ENCODE measurements at regions not wholly inside any gene's neighbourhood (a gene's known extent, or its start where the extent isn't known, plus 50 kb on each side); places are given as distances from the start of the nearest gene placed in this dataset.

DNA sequence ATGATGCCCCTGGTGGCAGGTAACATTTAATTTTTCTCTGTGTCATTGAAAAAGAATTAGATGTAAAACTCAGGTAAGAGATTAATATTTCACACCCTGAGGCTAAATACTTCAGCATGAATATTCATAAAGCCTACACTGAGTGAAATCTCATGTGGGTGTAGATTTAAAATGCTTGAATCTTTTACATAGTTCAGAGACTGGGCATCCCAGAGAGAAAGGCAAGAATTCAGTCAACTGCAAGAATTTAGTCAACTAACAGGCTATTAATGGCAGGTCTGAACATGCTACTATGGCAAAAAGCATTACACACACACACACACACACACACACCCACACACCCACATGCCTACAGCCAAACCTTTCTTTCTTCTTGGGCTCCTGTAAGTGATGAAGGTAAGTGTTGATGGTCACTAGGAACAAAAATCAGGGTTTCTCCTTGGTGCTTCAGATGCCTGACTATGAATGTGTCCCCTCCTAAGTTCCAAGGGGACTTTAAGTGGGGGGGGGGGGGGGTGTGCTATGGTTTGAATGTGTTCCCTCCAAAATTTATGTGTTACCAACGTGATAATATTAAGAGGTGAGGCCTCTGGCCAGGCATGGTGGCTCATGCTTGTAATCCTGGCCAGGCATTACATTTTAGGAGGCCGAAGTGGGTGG, 63.7 kb upstream of the PSMD7 start:
- no peak for DNase-seq (ENCODE audit: low spot score)
- in situ Hi-C loops (cut with MboI; ENCODE audit: low pct_unique_long_range_greater_than_20kb, low sequenced_read_pairs, unreplicated experiment), result no loop called here
- TF ChIP-seq, protein P1, sequence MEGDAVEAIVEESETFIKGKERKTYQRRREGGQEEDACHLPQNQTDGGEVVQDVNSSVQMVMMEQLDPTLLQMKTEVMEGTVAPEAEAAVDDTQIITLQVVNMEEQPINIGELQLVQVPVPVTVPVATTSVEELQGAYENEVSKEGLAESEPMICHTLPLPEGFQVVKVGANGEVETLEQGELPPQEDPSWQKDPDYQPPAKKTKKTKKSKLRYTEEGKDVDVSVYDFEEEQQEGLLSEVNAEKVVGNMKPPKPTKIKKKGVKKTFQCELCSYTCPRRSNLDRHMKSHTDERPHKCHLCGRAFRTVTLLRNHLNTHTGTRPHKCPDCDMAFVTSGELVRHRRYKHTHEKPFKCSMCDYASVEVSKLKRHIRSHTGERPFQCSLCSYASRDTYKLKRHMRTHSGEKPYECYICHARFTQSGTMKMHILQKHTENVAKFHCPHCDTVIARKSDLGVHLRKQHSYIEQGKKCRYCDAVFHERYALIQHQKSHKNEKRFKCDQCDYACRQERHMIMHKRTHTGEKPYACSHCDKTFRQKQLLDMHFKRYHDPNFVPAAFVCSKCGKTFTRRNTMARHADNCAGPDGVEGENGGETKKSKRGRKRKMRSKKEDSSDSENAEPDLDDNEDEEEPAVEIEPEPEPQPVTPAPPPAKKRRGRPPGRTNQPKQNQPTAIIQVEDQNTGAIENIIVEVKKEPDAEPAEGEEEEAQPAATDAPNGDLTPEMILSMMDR (IDR thresholded peaks at IDR 0.05; ENCODE audit: extremely low read depth, insufficient read depth, missing control alignments), result no peak

DNA sequence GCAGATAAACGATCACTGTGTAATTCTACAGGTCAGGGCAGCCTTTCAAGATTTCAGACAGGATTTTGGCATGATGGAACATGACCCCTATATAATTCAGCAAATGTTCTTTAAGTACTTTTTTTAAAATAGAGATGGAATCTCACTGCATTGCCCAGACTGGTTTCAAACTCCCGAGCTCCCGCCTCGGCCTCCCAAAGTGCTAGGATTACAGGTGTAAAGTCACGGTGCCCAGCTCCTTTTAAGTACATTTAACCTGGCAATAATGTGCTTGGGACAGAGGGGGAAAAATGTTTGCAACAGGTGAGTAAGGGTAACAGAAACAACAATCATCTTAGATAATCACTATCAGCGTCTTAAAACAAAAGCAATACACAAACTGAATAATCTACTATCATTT, 66.5 kb upstream of the PSMD7 start:
- no peak for DNase-seq (ENCODE audit: low spot score)
- in situ Hi-C loops (cut with MboI; ENCODE audit: low pct_unique_long_range_greater_than_20kb, low sequenced_read_pairs, unreplicated experiment), result no loop called here
- TF ChIP-seq, protein P1 (IDR thresholded peaks at IDR 0.05; ENCODE audit: extremely low read depth, insufficient read depth, missing control alignments), result no peak

DNA sequence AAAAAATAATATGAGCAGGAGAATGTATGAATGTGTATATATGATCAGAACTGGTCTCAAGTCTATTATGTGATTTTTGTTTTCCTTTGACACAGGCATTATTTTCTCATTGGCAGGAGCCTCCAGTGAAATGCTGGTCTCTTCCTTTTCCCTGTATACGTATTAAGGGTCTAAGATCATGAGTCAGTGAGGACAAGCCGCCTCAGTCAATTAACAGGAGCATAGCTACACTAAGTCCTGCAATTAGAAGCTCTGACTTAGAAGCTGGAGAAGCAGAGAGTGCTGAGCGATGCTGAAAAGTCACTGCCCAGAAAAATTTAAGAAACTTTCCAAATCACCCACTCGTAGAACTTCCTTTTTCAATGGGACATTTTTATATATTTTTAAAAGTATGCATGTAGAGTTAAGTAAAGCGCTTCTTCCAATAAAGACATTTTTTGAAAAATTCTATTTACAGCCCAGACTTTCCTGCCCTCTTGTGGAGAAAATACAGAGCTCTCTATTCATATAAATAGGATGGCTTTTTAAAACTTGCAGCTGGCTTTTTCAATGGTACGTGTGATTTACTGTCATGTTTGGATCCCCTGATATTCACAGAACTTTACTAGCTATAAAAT, 70.2 kb upstream of the PSMD7 start:
- DNase-seq (ENCODE audit: low spot score), result no peak
- TF ChIP-seq, protein P1 (IDR thresholded peaks at IDR 0.05; ENCODE audit: extremely low read depth, insufficient read depth, missing control alignments), result peak; percentile 33
- in situ Hi-C loops (cut with MboI; ENCODE audit: low pct_unique_long_range_greater_than_20kb, low sequenced_read_pairs, unreplicated experiment), result no loop called here

DNA sequence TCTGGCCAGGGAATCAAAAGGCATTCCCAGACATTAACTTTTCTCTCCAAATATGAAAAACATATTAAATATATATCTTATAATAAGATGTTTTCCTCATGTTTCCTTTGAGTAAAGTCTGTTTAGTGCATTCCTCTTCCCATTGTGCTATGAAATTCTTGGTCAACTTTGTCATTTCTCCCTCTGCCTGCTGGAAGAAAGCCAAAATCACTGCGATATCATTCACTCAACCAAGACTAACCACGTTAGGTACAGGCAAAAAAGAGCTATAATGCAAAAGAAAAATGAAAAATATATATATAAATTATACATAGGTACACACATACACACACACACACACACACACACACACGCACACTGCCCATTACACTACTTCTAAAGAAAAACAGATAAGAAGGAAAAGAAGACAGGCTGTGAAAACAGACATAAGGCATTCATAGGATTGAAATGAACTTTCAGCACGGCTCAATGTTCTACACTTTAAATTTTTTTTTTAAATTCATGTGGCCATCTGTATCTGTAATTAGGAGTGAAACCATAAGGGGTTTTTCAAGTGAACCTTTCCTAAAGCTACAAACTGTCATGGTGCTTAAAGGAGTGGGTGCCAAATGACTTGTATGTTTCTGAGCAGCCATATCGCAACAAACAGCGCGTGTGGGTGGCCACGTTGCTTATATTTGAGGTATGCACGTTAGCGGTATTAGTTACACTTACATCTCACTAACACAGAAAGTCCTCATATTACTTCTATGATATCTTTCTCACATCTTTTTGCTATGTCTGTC, 71.6 kb upstream of the PSMD7 start:
- no peak for DNase-seq (ENCODE audit: low spot score)
- TF ChIP-seq, protein P1 (IDR thresholded peaks at IDR 0.05; ENCODE audit: extremely low read depth, insufficient read depth, missing control alignments), result no peak
- in situ Hi-C loops (cut with MboI; ENCODE audit: low pct_unique_long_range_greater_than_20kb, low sequenced_read_pairs, unreplicated experiment), result no loop called here

DNA sequence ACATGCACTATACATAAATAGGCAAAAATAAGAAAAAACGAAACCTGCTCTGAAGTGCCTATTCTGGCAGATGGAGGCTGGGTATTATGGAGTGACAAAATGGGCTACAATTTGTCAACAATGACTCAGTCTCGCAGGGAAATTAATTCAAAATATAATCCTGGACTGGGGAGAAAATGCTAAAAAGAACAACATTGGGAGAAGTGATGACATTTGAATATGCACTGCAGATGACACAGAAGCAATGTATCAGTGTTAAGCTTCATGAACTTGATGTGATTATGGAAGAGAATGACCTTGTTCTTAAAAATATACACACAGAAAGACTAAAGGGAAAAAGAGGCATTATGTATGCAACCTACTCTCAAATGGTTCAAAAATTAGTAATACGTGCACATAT, 74.8 kb upstream of the PSMD7 start:
- DNase-seq (ENCODE audit: low spot score), result no peak
- in situ Hi-C loops (cut with MboI; ENCODE audit: low pct_unique_long_range_greater_than_20kb, low sequenced_read_pairs, unreplicated experiment), result no loop called here
- TF ChIP-seq, protein P1 (IDR thresholded peaks at IDR 0.05; ENCODE audit: extremely low read depth, insufficient read depth, missing control alignments), result no peak

DNA sequence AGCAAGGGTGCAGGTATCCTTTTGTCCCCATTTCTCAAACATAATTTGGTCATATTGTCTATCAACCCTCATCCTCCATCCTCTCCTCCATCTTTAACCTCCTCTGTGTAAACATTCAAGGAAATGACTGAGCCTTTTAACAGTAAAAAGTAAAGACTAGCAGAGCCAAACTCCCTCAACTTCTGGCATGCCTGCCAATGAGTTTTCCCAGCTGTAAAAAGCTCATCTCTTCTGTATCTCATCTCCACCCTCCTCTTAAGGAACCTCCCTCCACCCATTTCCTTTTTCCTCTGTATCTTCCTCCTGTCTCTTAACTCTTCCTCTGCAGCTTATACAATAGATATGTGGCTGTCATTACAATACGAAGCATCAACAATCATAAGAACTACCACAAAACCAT, 76.9 kb upstream of the PSMD7 start:
- no peak for DNase-seq (ENCODE audit: low spot score)
- TF ChIP-seq, protein P1 (IDR thresholded peaks at IDR 0.05; ENCODE audit: extremely low read depth, insufficient read depth, missing control alignments), result no peak
- in situ Hi-C loops (cut with MboI; ENCODE audit: low pct_unique_long_range_greater_than_20kb, low sequenced_read_pairs, unreplicated experiment), result no loop called here

Measured in GM13977 (cell line).